Muscle of arm (tissue), 1 donor: ENCODE measurements at regions not wholly inside any gene's neighbourhood (a gene's known extent, or its start where the extent isn't known, plus 50 kb on each side); places are given as distances from the start of the nearest gene placed in this dataset.

ENCODE experiments used
- DNase-seq: peaks from one replicate; pipeline ENCODE4 v3.0.0-alpha.2; 2013

DNA sequence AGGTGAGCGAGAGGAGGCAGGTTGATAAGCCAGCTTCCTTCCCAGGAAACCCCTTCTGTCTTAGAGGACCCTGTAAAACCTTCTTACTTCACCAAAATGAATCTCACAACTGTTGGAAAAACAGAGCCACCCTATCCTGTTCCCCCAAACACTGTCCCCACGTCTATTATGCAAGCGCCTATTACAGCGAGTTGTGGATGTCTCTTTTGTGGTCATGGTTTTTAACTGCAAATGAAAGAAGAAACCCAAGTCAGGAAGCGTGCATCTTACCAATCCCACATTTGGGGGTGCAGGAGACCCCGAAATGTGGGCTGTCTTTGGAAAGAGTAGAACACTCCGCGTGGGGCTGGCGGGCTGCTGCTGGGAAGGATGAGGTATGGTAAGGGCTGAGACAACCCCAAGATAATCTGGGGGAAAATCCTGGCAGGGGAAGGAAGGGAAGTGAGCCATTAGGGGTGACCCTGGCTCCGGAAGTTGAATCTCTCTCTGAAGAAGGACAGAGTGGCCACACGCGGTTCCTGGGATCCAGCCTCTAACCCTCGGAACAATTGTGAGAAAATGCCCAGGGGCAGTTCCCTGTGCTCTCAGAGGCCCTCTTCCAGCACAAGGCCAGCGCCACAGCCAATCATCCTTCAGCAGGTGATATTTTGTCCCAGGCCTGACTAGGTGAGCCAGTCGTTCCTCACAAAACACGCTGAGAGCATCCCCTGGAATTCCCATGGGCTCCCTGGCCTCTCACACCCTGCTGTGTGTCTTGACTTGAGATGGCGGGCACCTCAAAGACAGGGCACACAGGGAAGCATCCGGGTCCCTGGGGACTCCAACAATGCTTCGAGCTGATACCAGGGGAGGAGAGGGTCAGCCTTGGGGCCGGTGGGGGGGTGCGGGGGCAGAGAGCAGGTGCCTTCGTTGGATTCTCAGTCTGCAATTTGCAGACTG is 168.5 kb upstream of the IRF2BP2 start:
- DNase-seq = no peak

DNA sequence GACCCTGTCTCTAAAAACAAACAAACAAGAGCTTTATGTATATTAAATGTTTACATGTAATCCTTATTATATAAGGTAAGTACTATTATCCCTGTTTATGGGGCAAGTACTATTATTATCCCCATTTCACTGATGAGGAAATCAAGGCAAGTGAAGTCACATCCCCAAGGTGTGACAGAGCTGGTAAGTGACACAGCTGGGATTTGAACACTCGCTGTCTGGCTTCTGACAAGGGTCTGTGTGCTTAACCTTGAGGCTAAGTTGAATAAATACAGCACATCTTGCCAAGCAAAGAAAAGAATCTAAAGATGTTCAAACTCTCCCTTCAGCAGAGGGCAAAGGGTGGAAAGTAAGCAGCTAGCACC is 167.9 kb upstream of the IRF2BP2 start:
- no peak for DNase-seq

DNA sequence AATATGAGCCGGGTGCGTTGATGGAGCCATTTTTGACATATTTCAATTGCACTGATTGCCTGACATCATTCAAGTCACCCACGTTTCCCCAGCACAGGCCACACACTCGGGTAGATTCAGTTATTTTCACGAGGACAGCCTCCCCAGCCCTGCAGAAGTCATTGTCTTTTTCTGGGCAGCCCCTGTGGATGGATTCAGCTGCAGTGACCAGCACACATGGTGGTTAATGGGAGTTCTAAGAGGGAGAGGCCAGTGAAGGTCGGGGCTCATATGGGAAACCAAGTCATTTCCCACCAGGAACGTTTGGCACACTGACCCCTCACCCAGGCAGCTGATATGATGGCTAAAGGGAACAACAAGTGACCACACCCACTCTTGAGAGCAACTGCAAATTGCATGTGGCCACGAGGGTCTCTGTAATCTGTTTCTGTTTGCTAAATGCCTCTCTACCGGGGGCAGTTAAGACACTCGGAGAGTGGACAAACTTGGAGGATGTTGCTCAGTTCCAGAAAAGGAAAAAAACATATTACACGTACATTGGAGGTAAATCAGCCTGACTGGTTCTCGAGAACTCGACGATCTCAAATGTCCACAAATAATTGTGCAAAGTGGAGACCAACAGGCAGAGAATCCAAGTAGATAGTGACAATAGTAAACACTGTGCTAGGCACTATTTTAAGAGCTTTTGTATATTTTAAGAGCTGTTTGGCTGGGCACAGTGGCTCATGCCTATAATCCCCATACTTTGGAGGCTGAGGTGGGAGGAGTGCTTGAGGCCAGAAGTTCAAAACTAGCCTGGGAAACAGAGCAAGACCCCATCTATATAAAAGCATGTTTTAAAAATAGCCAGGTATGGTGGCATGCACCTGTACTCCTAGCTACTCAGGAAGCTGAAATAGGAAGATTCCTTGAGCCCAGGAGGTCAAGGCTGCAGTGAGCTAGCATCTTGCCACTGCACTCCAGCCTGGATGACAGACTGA is 167.2 kb upstream of the IRF2BP2 start:
- no peak for DNase-seq

GRCh38 chr1:234776256-234776875 is 166.4 kb upstream of the IRF2BP2 start:
- no peak for DNase-seq

DNA sequence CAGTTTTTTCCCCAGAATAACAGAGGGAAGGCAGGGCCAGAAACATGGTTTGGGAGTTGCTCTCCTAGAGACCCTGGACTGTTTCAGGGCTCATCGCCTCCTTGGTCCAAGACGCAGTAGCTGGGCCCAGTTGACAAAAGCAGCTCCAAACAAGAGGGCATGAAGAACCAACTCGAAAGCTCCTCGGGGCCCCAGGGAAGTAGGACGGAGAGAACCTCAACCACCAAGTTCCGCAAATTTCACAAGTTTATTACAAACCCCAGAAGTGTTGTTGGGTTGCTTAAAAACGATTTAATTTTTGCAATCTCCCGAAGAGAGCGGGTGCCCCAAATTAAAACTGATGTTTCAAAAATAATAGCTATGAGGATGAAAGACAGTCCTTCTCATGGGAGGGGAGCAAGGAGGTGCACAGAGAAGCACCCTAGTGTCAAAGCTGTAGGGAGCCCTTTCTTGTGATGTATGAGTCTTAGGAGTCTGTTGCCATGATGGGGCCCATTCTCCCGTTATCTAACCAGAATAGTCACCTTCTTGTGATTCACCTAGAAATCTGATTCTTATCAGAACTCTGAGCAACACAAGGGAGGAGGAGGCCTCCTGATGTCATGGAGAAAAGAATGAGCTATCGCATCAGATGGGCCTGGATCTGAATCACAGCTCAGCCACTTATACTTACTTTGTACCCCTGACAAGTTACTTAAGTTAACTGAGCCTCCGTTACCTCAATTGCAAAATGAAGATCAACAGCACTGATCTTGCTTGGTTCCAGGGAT is 165.7 kb upstream of the IRF2BP2 start:
- DNase-seq = no peak

GRCh38 chr1:234774971-234775370 is 165.0 kb upstream of the IRF2BP2 start:
- DNase-seq = no peak

DNA sequence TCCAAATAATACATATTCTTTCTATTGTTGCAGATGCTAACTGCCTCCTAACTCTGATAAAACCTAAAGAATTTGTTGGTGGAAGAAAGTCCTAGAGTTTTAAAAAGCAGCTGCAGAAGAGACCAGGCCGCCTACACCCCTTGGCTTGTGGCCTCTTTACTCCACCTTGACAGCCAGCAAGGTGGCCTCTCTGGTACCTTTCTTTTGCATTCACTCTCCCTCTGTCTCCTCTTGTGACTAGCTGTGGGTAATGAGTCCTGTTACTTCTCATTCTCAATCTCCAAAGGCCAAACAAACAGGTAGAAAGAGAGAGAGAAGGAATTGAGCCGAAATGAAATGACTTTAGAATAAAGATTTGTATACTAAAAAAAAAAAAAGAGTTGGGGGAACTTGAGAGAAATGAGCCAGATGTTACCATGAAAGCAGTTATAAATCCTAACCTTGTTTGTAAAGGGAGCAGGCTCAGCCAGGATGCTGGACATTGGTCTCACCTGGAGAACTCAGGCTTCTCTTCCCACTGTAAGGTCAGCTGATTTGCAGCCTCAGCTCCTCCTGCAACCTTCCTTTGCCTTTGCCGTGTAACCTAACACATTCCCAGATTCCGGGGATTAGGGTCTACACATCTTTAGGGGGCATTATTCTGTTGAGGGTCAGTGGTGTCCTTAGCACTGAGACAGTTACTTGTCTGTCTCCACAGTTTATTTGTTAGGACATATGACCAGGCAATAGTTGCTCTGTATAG is 164.1 kb upstream of the IRF2BP2 start:
- no peak for DNase-seq

DNA sequence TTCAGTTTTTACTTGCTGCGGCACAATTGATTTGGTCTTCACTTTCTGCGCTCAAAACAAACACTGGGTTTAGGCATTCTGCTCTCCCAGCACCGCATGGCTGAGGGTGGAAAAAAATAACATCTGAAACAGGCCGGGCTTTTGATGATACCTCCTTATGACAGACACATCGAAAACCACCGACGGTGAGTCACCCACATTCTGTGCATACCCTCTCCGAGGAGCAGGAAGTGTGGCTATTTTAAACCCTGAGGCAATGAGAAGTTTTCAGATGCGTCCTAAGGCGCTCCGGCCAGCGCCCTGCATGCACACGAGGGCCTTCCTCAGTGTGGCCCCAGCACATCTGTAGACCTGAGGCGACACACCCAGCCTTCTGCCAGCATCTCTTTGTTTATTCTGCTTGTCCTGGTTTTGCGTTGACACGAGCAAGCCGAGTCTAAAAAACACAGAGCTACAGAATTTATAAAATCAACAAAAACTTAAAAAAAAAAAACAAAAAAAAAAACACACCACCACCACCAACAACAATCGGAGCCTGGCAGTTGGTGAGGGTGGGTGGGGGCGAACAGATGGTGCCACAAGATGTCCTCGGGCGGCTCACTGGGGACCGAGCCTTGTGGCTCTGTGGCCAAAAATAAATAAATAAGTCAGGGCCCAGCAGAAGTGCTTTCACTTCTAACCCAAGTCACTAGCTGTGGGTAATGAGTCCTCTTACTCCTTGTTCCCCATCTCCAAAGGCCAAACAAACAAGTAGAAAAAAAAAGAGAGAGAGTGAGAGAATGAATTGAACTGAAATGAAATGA is 162.6 kb upstream of the IRF2BP2 start:
- DNase-seq = no peak

DNA sequence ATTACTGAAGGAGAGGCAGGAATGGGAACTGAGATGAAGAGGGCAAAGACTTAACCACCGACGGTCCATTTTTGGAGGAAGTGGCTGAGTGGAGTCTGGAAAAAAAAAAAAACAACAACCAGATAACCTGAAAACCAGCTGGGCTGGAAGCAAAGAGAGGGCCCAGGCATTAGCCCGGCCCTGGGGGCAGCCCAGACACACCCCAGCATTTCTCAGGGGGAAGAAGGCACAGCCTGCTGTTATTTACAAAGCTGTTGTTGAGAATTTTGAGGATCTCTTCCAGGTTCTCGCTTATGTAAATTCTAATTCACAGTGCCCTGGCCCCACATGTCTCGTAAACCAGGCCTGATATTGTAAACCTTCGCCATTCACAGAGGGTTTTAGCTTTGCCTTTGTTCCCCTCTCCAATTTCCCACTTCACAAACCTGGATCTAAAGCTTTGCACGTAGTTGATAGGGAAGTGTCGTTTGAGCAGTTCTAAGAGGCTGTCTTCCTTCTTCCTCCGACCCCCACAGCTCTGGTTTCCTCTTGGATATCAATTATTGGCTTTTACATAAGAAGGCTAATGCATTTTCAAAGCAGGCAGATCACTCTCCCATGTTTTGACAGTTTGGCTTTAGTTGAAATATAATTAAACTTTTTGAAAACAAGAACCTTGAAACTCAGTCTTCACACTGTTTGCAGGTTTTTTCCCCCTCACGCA is 161.8 kb upstream of the IRF2BP2 start:
- DNase-seq = no peak

GRCh38 chr1:234770924-234771540 is 161.1 kb upstream of the IRF2BP2 start:
- DNase-seq = no peak

DNA sequence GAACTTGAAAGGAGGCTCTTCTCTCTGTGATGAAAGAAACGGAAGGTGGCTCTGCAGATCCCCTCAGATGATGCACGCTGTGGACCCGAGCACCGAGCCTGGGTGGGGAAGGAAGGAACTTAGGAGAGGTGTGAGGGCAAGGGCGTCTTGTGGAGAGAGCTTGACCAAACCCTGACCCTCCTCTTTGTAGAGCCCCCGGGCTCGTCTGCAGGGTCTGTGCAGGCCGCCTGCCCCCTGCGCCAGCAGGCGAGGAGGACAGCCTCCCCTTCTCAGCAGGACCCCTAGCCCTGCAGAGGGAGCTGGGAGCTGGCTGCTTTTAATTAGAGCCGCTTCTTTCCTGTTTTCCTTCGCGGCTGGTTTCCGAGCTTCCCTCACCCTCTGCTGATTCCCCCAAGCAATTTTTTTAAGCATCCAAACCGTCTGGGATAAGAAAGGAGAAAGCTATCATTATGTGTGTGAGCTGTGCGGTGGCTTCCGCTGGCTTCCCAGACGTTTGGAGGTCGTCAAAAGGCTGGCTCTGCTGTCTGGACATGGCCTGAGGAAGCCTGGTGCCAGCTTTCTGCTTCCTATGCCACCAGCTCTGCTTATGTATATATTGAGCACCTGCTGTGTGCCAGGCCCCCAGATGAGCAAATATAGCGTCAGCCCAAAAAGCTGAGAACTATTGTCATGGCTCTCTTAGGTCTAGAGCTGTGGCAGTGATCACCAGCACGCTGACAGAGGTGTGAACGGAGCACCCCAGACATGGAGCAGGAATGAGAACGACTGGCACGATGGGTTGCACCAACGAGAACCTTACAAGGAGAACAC is 160.2 kb upstream of the IRF2BP2 start:
- no peak for DNase-seq

DNA sequence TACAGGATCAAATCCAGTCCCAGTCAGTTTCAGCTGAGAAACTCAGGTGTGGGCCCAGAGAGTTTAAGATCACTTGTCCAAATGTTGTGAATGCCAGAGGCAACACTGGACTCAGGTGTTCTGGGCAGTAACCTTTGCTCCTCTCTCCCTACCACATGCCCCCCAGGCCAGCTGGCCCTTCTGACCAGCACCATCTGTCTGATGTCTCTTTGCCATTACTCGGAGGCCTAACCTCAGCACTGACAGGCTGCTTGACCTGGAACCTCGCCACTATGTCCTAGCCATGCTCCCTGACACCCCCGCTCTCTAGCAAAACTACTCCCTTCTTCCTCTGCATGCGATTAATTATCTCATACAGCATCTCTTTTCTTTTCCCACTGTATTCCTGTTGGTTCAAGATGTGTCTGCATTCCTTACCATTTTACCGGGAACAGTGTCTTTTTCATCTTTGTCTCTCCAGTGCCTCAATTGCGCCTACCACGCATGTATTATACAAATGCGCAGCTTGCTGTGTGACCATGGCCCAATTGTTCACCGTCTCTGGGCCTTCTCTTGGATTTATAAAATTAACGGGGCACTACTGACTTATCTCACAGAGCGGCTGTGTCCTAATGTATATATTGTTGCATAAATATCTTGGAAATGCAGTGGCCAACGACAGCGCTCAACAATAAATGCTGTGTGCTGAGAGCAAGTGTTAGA is 159.5 kb upstream of the IRF2BP2 start:
- no peak for DNase-seq

- DNase-seq = no peak
These were observed 158.7 kb upstream of the IRF2BP2 start for GRCh38 chr1:234768569-234769283.

DNA sequence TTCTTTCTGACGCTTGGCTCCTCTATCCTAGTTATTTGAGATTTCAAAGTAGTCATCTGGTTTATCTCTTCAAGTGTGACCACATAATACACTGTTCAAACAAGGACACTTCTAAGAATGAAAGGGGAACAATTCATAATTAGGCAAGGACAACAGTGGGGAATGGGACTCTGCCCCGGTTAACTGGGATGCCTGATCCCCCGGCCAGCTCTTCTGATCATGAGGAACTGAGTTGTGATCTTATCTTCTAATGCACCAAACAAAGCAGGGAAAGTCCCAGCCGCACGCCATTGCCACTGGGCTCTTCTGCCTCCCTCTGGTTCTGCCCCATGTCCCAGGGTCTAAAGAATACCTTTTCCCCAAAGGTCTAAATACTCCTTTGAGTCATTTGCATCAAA is 158.2 kb upstream of the IRF2BP2 start:
- DNase-seq = no peak

DNA sequence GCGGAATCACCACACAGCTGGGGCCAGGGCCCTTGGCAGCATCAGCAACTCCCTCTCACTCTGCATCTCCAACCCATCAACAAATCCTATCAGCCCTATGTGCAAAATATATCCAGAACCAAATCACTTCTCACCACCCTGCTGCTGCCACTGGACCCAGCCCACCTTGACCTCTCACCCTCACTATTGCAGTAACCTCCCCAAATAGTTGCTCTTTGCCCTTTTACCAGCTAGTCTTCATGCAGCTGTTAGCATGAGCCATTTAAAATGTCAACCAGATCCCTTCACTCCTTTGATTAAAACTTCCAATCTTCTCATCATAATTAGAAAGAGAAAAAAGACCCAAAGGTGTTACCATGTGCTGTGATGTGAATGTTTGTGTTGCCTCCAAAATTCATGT is 155.7 kb upstream of the IRF2BP2 start:
- no peak for DNase-seq

DNA sequence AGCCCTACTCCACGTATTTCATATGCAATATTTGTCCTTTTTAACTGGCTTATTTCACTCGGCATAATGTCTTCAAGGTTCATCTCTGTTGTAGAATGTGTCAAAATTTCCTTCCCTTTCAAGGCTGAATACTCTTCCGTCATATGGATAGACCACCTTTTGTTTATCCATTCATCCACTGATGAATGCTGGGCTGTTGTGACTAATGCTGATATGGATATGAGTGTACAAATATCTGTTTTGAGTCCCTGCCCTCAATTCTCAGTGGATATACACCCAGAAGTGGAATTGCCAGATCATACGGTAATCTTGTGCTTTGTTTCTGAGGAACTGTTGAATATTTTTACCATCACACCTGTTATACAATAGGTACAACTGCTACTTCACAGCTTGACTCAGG is 155.2 kb upstream of the IRF2BP2 start:
- no peak for DNase-seq
